GM12873 (cell line): ENCODE measurements at regions not wholly inside any gene's neighbourhood (a gene's known extent, or its start where the extent isn't known, plus 50 kb on each side); places are given as distances from the start of the nearest gene placed in this dataset.

Source experiments
- CTCF ChIP-seq: IDR thresholded peaks from 2 replicates; pipeline ENCODE4 v1.5.1; 2012; ENCODE audit warnings: low read depth, mild to moderate bottlenecking, moderate library complexity, low read length, control low read depth; ENCODE audit not compliant: insufficient read depth; ENCODE audit errors: missing control alignments

DNA sequence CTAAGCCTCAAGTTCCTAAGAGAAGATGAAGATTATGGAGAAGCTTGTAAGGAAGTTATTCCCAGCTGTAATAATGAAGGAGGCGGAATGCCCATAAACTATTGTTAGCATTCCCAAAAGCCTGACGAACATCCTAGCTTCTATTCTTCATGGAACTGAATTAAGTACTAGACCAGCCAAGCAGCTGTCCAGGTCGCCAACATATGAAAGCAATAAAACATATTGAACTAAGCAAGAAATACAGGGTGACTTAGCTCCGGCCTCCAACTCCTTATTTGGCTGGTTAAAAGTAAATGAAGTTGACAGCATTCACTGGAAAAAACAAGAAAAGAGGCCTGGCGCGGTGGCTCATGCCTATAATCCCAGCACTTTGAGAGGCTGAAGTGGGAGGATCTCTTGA is 174.0 kb upstream of the TPM1 start:
- no peak for TF ChIP-seq CTCF

DNA sequence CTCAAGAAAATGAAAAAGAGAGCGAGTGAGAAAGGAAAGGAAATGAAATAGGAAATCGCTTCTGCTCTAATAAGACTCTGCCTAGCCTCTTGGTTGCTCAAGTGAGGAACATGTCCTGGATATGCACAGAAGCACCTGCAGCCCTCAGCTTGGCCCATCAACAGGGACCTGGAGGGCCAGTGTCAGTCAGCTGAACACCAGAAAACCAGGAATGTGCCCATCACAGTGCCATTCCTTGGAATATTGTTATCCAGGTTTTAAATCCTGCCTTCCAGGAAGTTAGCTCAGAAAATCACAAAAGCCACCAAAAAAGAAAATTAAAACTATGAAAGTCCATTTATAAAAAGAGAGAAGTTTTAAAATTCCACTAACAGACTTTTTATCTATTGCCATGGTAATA is 173.4 kb upstream of the TPM1 start:
- TF ChIP-seq CTCF = no peak

DNA sequence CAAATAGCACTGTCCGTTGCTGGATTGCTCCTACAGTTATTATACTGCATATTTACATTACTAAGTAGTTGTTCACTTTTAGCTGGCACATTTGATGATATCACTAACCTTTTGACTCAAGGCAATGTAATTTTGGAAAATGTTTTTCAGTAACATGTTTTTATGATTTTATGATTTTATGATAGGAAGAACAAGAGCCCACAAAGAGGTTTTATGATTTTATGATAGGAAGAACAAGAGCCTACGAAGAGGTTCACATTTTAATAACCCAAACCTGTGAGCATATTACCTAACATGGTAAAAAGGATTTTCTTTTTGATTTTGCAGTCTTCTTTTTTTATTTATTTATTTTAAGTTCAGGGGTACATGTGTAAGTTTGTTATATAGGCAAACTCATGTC is 172.3 kb upstream of the TPM1 start:
- TF ChIP-seq CTCF = no peak

DNA sequence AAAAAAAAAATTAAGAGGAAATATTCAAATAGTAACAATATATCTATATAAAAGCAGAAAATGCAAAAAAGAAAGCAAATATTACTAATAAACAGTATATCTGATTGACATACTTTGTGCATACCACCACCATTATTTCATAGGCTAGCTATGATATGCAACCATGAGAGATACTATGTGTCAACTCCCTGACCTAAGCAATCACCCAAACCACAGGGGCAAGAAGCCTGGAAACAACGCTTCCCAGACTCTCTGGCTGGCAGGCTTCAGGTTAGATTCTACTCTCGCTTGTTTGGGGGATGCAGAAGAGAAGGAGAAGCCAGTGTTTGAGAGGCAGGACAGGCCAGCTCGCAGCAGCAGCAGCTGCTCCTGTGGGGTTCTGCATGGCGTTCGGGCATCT is 169.3 kb upstream of the TPM1 start:
- TF ChIP-seq CTCF = no peak

DNA sequence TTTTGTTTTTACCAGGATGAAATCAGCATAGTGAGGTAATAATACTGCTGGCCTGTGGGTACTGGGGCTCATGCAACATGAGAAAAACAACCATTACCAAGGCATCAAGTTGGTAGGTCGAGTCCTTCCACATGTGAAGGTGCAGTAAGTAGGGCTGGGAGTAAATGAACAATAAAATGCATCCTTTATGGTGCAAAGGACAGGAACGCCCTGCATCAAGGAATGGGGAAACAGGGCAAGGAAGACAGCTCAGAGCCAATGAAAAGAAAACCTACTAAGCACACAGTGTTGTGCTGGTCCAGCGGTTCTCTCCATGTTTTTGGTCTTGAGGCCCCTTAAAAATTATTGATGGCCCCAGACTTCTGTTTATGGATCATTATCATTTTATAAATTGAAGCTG is 168.5 kb upstream of the TPM1 start:
- TF ChIP-seq CTCF = no peak

GRCh38 chr15:62874959-62875625 is 167.5 kb upstream of the TPM1 start:
- no peak for TF ChIP-seq CTCF

DNA sequence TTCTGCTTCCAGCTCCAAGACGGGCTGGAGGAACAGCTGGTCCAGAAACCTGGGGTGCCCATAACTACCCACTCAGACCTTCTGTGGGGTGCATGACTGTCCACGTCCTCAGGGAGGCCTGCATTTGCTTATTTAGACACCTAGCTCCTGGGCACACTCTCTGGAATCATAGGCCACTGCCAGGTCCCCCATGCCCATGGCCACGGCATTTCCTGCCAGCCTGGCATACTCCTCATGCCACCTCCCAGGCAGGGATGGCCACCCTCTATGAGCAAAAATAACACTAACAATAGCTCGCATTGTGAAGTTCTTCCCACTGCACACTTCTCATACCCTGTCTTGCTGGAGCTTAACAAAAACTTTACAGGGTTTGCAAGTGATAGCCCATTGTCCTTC is 166.9 kb upstream of the TPM1 start:
- no peak for TF ChIP-seq CTCF
